ENCODE measurements at regions not wholly inside any gene's neighbourhood (a gene's known extent, or its start where the extent isn't known, plus 50 kb on each side); places are given as distances from the start of the nearest gene placed in this dataset.

- no peak overlapping the region for H3K27ac ChIP-seq
- no peak overlapping the region for H3K4me3 ChIP-seq
- WGBS, 2 donors, result 85 to 88% methylated on average over 2 of the region's 2 CpGs
- H3K4me1 ChIP-seq, result peaks cover 0 to 3% (median 0%) of the 10 kb centered on the region in 4 donors
- H3K9me3 ChIP-seq, result peaks cover 0 to under 1% (median 0%) of the 10 kb centered on the region in 4 donors
- no peak for DNase-seq (ENCODE audit: low spot score in 2 of 2)
- no peaks in the 10 kb centered on the region for H3K27me3 ChIP-seq
- no peak for TF ChIP-seq EP300 (IDR thresholded peaks at IDR 0.05)
- TF ChIP-seq CTCF (IDR thresholded peaks at IDR 0.05), result no peak
- no peak for TF ChIP-seq POLR2A (IDR thresholded peaks at IDR 0.05)
- H3K36me3 ChIP-seq, result peaks cover 0 to 2% (median 0%) of the 10 kb centered on the region in 3 donors
These were observed 58.8 kb upstream of the JAK2 start for GRCh38 chr9:4926239-4926638.

- H3K4me1 ChIP-seq, result peaks cover 0 to 3% (median 0%) of the 10 kb centered on the region in 4 donors
- no peak for DNase-seq (ENCODE audit: low spot score in 2 of 2)
- H3K4me3 ChIP-seq, result no peak overlapping the region
- H3K27ac ChIP-seq, result no peak overlapping the region
- H3K36me3 ChIP-seq, result no peaks in the 10 kb centered on the region
- H3K9me3 ChIP-seq, result no peaks in the 10 kb centered on the region
- TF ChIP-seq POLR2A (IDR thresholded peaks at IDR 0.05) (no peak), CTCF (IDR thresholded peaks at IDR 0.05) (no peak), EP300 (IDR thresholded peaks at IDR 0.05) (no peak)
- H3K27me3 ChIP-seq, result no peaks in the 10 kb centered on the region
- 26 to 43% methylated on average over 4 of the region's 4 CpGs for WGBS, 2 donors
These were observed 58.0 kb upstream of the JAK2 start for GRCh38 chr9:4927043-4927471.

- WGBS, 2 donors, result 71 to 79% methylated on average over 5 of the region's 5 CpGs
- no peak for DNase-seq (ENCODE audit: low spot score in 2 of 2)
- H3K36me3 ChIP-seq, result no peaks in the 10 kb centered on the region
- H3K4me3 ChIP-seq, result no peak overlapping the region
- TF ChIP-seq CTCF (IDR thresholded peaks at IDR 0.05), result no peak
- TF ChIP-seq EP300 (IDR thresholded peaks at IDR 0.05), result no peak
- TF ChIP-seq POLR2A (IDR thresholded peaks at IDR 0.05), result no peak
- H3K4me1 ChIP-seq, result peaks cover 0 to 6% (median 0%) of the 10 kb centered on the region in 4 donors
- H3K9me3 ChIP-seq, result no peaks in the 10 kb centered on the region
- H3K27me3 ChIP-seq, result no peaks in the 10 kb centered on the region
- no peak overlapping the region for H3K27ac ChIP-seq
These were observed 57.4 kb upstream of the JAK2 start for GRCh38 chr9:4927701-4928100.

- DNase-seq (ENCODE audit: low spot score in 2 of 2), result no peak
- H3K36me3 ChIP-seq, result no peaks in the 10 kb centered on the region
- H3K27me3 ChIP-seq, result no peaks in the 10 kb centered on the region
- H3K4me1 ChIP-seq, result peaks cover 0 to 16% (median 0%) of the 10 kb centered on the region in 4 donors
- H3K9me3 ChIP-seq, result no peaks in the 10 kb centered on the region
- 50 to 72% methylated on average over 2 of the region's 2 CpGs for WGBS, 2 donors
- TF ChIP-seq CTCF (IDR thresholded peaks at IDR 0.05) (no peak), EP300 (IDR thresholded peaks at IDR 0.05) (no peak), POLR2A (IDR thresholded peaks at IDR 0.05) (no peak)
- H3K4me3 ChIP-seq, result no peak overlapping the region
- H3K27ac ChIP-seq, result no peak overlapping the region
These were observed 55.2 kb upstream of the JAK2 start for GRCh38 chr9:4929917-4930316.

- no peaks in the 10 kb centered on the region for H3K36me3 ChIP-seq
- 88 to 91% methylated on average over 4 of the region's 4 CpGs for WGBS, 2 donors
- H3K27me3 ChIP-seq, result no peaks in the 10 kb centered on the region
- H3K4me3 ChIP-seq, result no peak overlapping the region
- H3K4me1 ChIP-seq, result peaks cover 0 to 33% (median 6%) of the 10 kb centered on the region in 4 donors
- no peak overlapping the region for H3K27ac ChIP-seq
- no peak for TF ChIP-seq CTCF (IDR thresholded peaks at IDR 0.05)
- TF ChIP-seq POLR2A (IDR thresholded peaks at IDR 0.05), result no peak
- no peak for TF ChIP-seq EP300 (IDR thresholded peaks at IDR 0.05)
- no peak for DNase-seq (ENCODE audit: low spot score in 2 of 2)
- no peaks in the 10 kb centered on the region for H3K9me3 ChIP-seq
These were observed 52.4 kb upstream of the JAK2 start for GRCh38 chr9:4932681-4933080.
